ENCODE measurements at regions not wholly inside any gene's neighbourhood (a gene's known extent, or its start where the extent isn't known, plus 50 kb on each side); places are given as distances from the start of the nearest gene placed in this dataset.

- TF ChIP-seq CTCF (IDR thresholded peaks at IDR 0.05; ENCODE audit: low read length) (no peak), EZH2phosphoT487 (IDR thresholded peaks at IDR 0.05; ENCODE audit: low read length) (no peak)
Measured at GRCh38 chr19:30281906-30282305, 90.3 kb upstream of the ZNF536 start.

Data from MM.1S (cell line).